ENCODE measurements at regions not wholly inside any gene's neighbourhood (a gene's known extent, or its start where the extent isn't known, plus 50 kb on each side); places are given as distances from the start of the nearest gene placed in this dataset.

- Mint-ChIP-seq H3K36me3 (ENCODE audit: low read depth) (no peaks in the 10 kb centered on the region), H3K27ac (no peak overlapping the region), H3K4me3 (no peak overlapping the region), H3K27me3 (no peaks in the 10 kb centered on the region), H3K4me1 (no peaks in the 10 kb centered on the region)
- no peak for ATAC-seq
- DNase-seq, result no peak
- no peaks in the 10 kb centered on the region for H3K9me3 ChIP-seq (ENCODE audit: control insufficient read depth, low read length, poor library complexity, severe bottlenecking)
Measured at GRCh38 chr5:3382782-3383181, 212.8 kb upstream of the IRX1 start.

GRCh38 chr5:3382151-3382550 is 213.5 kb upstream of the IRX1 start:
- H3K27me3 Mint-ChIP-seq, result no peaks in the 10 kb centered on the region
- no peaks in the 10 kb centered on the region for H3K4me1 Mint-ChIP-seq
- H3K4me3 Mint-ChIP-seq, result no peak overlapping the region
- ATAC-seq, result no peak
- no peaks in the 10 kb centered on the region for H3K9me3 ChIP-seq (ENCODE audit: control insufficient read depth, low read length, poor library complexity, severe bottlenecking)
- DNase-seq, result no peak
- no peak overlapping the region for H3K27ac Mint-ChIP-seq
- no peaks in the 10 kb centered on the region for H3K36me3 Mint-ChIP-seq (ENCODE audit: low read depth)

GRCh38 chr5:3381206-3381825 is 214.3 kb upstream of the IRX1 start:
- Mint-ChIP-seq H3K27ac (no peak overlapping the region), H3K4me3 (no peak overlapping the region), H3K4me1 (no peaks in the 10 kb centered on the region), H3K36me3 (ENCODE audit: low read depth) (no peaks in the 10 kb centered on the region), H3K27me3 (no peaks in the 10 kb centered on the region)
- DNase-seq (no peak), ATAC-seq (no peak)
- H3K9me3 ChIP-seq (ENCODE audit: control insufficient read depth, low read length, poor library complexity, severe bottlenecking), result no peaks in the 10 kb centered on the region

- H3K4me1 Mint-ChIP-seq, result no peaks in the 10 kb centered on the region
- no peak overlapping the region for H3K27ac Mint-ChIP-seq
- H3K36me3 Mint-ChIP-seq (ENCODE audit: low read depth), result no peaks in the 10 kb centered on the region
- no peak overlapping the region for H3K4me3 Mint-ChIP-seq
- no peaks in the 10 kb centered on the region for H3K27me3 Mint-ChIP-seq
- no peaks in the 10 kb centered on the region for H3K9me3 ChIP-seq (ENCODE audit: control insufficient read depth, low read length, poor library complexity, severe bottlenecking)
- DNase-seq (no peak), ATAC-seq (no peak)
Measured at GRCh38 chr5:3380689-3381088, 214.9 kb upstream of the IRX1 start.

- H3K27me3 Mint-ChIP-seq, result no peaks in the 10 kb centered on the region
- H3K27ac Mint-ChIP-seq, result no peak overlapping the region
- no peaks in the 10 kb centered on the region for H3K4me1 Mint-ChIP-seq
- ATAC-seq (no peak), DNase-seq (no peak)
- H3K36me3 Mint-ChIP-seq (ENCODE audit: low read depth), result no peaks in the 10 kb centered on the region
- no peaks in the 10 kb centered on the region for H3K9me3 ChIP-seq (ENCODE audit: control insufficient read depth, low read length, poor library complexity, severe bottlenecking)
- no peak overlapping the region for H3K4me3 Mint-ChIP-seq
Measured at GRCh38 chr5:3377831-3378230, 217.8 kb upstream of the IRX1 start.

GRCh38 chr5:3377176-3377575 is 218.5 kb upstream of the IRX1 start:
- Mint-ChIP-seq H3K27me3 (no peaks in the 10 kb centered on the region), H3K27ac (no peak overlapping the region), H3K4me1 (no peaks in the 10 kb centered on the region), H3K4me3 (no peak overlapping the region), H3K36me3 (ENCODE audit: low read depth) (no peaks in the 10 kb centered on the region)
- H3K9me3 ChIP-seq (ENCODE audit: control insufficient read depth, low read length, poor library complexity, severe bottlenecking), result no peaks in the 10 kb centered on the region
- ATAC-seq (no peak), DNase-seq (no peak)

GRCh38 chr5:3376611-3377010 is 219.0 kb upstream of the IRX1 start:
- no peak for ATAC-seq
- DNase-seq, result no peak
- Mint-ChIP-seq H3K36me3 (ENCODE audit: low read depth) (no peaks in the 10 kb centered on the region), H3K27me3 (no peaks in the 10 kb centered on the region), H3K4me1 (no peaks in the 10 kb centered on the region), H3K27ac (no peak overlapping the region), H3K4me3 (no peak overlapping the region)
- H3K9me3 ChIP-seq (ENCODE audit: control insufficient read depth, low read length, poor library complexity, severe bottlenecking), result no peaks in the 10 kb centered on the region

- no peak for DNase-seq
- no peaks in the 10 kb centered on the region for H3K9me3 ChIP-seq (ENCODE audit: control insufficient read depth, low read length, poor library complexity, severe bottlenecking)
- ATAC-seq, result no peak
- Mint-ChIP-seq H3K27me3 (no peaks in the 10 kb centered on the region), H3K4me3 (no peak overlapping the region), H3K4me1 (no peaks in the 10 kb centered on the region), H3K27ac (no peak overlapping the region), H3K36me3 (ENCODE audit: low read depth) (no peaks in the 10 kb centered on the region)
Measured at GRCh38 chr5:3375586-3376311, 219.9 kb upstream of the IRX1 start.

GRCh38 chr5:3373391-3373790 is 222.2 kb upstream of the IRX1 start:
- no peak overlapping the region for H3K4me3 Mint-ChIP-seq
- DNase-seq (no peak), ATAC-seq (no peak)
- H3K9me3 ChIP-seq (ENCODE audit: control insufficient read depth, low read length, poor library complexity, severe bottlenecking), result no peaks in the 10 kb centered on the region
- no peaks in the 10 kb centered on the region for H3K36me3 Mint-ChIP-seq (ENCODE audit: low read depth)
- no peaks in the 10 kb centered on the region for H3K4me1 Mint-ChIP-seq
- no peak overlapping the region for H3K27ac Mint-ChIP-seq
- no peaks in the 10 kb centered on the region for H3K27me3 Mint-ChIP-seq

- H3K9me3 ChIP-seq (ENCODE audit: control insufficient read depth, low read length, poor library complexity, severe bottlenecking), result no peaks in the 10 kb centered on the region
- Mint-ChIP-seq H3K27me3 (no peaks in the 10 kb centered on the region), H3K36me3 (ENCODE audit: low read depth) (no peaks in the 10 kb centered on the region), H3K4me1 (no peaks in the 10 kb centered on the region), H3K27ac (no peak overlapping the region), H3K4me3 (no peak overlapping the region)
- DNase-seq (no peak), ATAC-seq (no peak)
Measured at GRCh38 chr5:3372289-3372688, 223.3 kb upstream of the IRX1 start.

GRCh38 chr5:3365501-3366215 is 230.0 kb upstream of the IRX1 start:
- Mint-ChIP-seq H3K36me3 (ENCODE audit: low read depth) (no peaks in the 10 kb centered on the region), H3K4me1 (no peaks in the 10 kb centered on the region), H3K27me3 (no peaks in the 10 kb centered on the region), H3K4me3 (no peak overlapping the region), H3K27ac (no peak overlapping the region)
- no peaks in the 10 kb centered on the region for H3K9me3 ChIP-seq (ENCODE audit: control insufficient read depth, low read length, poor library complexity, severe bottlenecking)
- ATAC-seq (no peak), DNase-seq (no peak)

- no peaks in the 10 kb centered on the region for H3K9me3 ChIP-seq (ENCODE audit: control insufficient read depth, low read length, poor library complexity, severe bottlenecking)
- Mint-ChIP-seq H3K4me1 (no peaks in the 10 kb centered on the region), H3K36me3 (ENCODE audit: low read depth) (no peaks in the 10 kb centered on the region), H3K4me3 (no peak overlapping the region), H3K27ac (no peak overlapping the region), H3K27me3 (no peaks in the 10 kb centered on the region)
- DNase-seq (no peak), ATAC-seq (no peak)
Measured at GRCh38 chr5:3364941-3365340, 230.7 kb upstream of the IRX1 start.

GRCh38 chr5:3364433-3364832 is 231.2 kb upstream of the IRX1 start:
- H3K4me1 Mint-ChIP-seq, result no peaks in the 10 kb centered on the region
- H3K4me3 Mint-ChIP-seq, result no peak overlapping the region
- no peak overlapping the region for H3K27ac Mint-ChIP-seq
- no peaks in the 10 kb centered on the region for H3K27me3 Mint-ChIP-seq
- H3K9me3 ChIP-seq (ENCODE audit: control insufficient read depth, low read length, poor library complexity, severe bottlenecking), result no peaks in the 10 kb centered on the region
- H3K36me3 Mint-ChIP-seq (ENCODE audit: low read depth), result no peaks in the 10 kb centered on the region
- ATAC-seq (no peak), DNase-seq (no peak)

GRCh38 chr5:3362606-3362910 is 233.1 kb upstream of the IRX1 start:
- Mint-ChIP-seq H3K4me3 (no peak overlapping the region), H3K27ac (no peak overlapping the region), H3K36me3 (ENCODE audit: low read depth) (no peaks in the 10 kb centered on the region), H3K27me3 (no peaks in the 10 kb centered on the region), H3K4me1 (no peaks in the 10 kb centered on the region)
- DNase-seq (no peak), ATAC-seq (no peak)
- no peaks in the 10 kb centered on the region for H3K9me3 ChIP-seq (ENCODE audit: control insufficient read depth, low read length, poor library complexity, severe bottlenecking)
